NCI-H187 (cell line): ENCODE measurements at regions not wholly inside any gene's neighbourhood (a gene's known extent, or its start where the extent isn't known, plus 50 kb on each side); places are given as distances from the start of the nearest gene placed in this dataset.
A peak's percentile ranks its signal among the peaks of the same experiment; 100 is the strongest.
"Not testable (repeated sequence)": the region's sequence is repeated elsewhere in the genome, so short reads cannot be mapped to it uniquely, and the experiment has no call there.

ENCODE experiments used
- DNase-seq, 2 experiments: peaks; one replicate each; lab custom pipeline; 2025; lab: John Stamatoyannopoulos, UW

GRCh38 chrX:153266140-153266539, 55.4 kb downstream of the PNMA6F start:
- not testable (repeated sequence) for DNase-seq

GRCh38 chrX:153260468-153260867, 61.1 kb downstream of the PNMA6F start:
- not testable (repeated sequence) for DNase-seq

- DNase-seq, result not testable (repeated sequence)
Observed at GRCh38 chrX:153253239-153253638, 68.3 kb downstream of the PNMA6F start.

- not testable (repeated sequence) for DNase-seq
Observed at GRCh38 chrX:153252378-153253129, 69.0 kb downstream of the PNMA6F start.

- DNase-seq, result not testable (repeated sequence)
Observed at GRCh38 chrX:153251952-153252351, 69.6 kb downstream of the PNMA6F start.

- DNase-seq, result not testable (repeated sequence)
Observed at GRCh38 chrX:153250762-153251161, 70.8 kb downstream of the PNMA6F start.

GRCh38 chrX:153245288-153245731, 66.2 kb downstream of the MAGEA1 start:
- peak; percentile 64 to 99 for DNase-seq

- DNase-seq, result no peak
Observed at GRCh38 chrX:153244767-153245166, 65.7 kb downstream of the MAGEA1 start.

- DNase-seq, result no peak
Observed at GRCh38 chrX:153238361-153238760, 59.3 kb downstream of the MAGEA1 start.
